ENCODE measurements at regions not wholly inside any gene's neighbourhood (a gene's known extent, or its start where the extent isn't known, plus 50 kb on each side); places are given as distances from the start of the nearest gene placed in this dataset.
"Not testable (repeated sequence)": the region's sequence is repeated elsewhere in the genome, so short reads cannot be mapped to it uniquely, and the experiment has no call there.

DNA sequence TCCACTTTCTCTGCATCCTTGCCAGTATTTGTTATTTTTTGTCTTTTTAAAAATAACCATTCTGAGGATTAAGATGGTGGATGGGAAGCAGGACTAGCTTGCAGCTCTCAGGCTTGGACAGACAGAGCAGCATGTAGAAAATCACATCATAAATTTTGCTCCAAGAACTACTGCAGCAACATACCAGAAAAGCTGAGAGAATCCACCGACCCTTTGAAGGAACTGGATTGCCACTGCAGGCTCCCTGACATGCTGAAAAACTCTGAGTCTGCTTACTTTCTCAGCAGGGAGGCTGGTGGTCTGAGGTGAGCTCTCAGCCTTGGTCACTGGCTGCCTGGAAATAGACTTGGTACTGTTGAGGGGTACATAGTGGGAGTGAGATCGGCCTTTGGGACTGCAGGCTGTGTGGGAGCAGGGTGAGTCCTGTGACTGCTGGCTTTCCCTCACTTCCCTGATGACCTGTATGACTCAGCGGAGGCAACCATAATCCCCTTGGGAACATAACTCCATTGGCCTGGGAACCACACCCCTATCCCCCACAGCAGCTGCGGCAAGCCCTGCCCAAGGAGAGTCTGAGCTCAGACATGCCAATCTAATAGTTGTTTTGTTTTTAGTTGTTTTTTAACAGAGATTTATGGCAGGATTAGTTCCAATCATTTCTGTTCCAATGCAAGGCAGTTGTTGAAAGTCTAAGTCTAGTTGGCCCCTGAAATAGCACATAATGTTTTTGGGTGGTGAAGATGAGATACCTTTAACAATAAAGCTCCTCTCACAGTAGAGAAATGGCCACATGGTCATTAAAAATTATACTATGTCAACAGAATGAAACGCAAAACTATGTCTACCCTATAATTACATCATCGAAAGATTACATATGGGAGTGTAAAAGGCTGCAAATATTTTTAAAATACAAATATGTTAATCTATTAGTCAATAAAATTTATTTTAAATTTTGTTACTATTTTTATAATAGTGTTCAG lies 414.2 kb upstream of the CHAC2 start:
- DNase-seq, result no peak

- DNase-seq, result no peak
Observed at GRCh38 chr2:53347269-53347668, 420.3 kb upstream of the CHAC2 start.

GRCh38 chr2:53342248-53342647 lies 425.4 kb upstream of the CHAC2 start:
- no peak for DNase-seq

GRCh38 chr2:53334610-53335009 lies 433.0 kb upstream of the CHAC2 start:
- DNase-seq, result no peak

DNA sequence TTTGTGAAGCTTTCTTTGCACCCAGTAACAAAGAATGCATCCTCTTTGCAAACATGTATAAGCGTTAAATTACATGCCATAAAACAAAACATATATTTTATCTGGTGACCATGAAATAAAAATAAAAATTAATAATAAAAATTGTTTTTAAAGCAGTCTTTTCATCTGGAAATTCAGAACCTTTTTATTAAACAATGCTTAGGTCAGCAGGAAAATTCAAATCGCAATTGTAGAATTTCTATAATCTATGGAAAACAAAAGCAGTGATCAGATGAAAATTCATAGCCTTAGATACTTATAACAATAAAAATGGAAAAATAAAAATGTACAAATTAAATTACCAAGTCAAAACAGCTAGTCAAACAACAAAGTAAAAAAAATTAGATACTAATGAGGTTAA lies 435.9 kb upstream of the CHAC2 start:
- DNase-seq, result no peak

GRCh38 chr2:53317861-53318260 lies 449.7 kb upstream of the CHAC2 start:
- DNase-seq, result no peak

DNA sequence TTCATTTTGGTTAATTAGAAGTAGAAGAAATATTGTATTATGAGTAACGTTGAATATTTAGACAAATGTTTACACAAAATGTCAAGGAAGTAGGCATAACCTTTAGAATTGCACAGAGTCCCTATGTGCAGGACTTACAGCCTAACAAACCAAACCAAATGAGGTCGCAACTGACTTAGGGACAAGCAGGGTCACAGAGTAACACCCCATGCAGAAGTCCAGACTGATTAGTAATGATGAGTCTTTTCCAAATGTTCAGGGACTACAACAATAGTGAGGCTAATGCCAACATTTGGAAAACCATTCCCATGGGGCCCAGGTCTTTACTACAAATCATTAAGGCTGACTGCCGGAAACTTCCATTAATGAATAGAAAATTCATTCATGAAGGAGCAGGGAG lies 452.5 kb upstream of the CHAC2 start:
- DNase-seq, result no peak

- no peak for DNase-seq
Observed at GRCh38 chr2:53314718-53315117, 452.9 kb upstream of the CHAC2 start.

DNA sequence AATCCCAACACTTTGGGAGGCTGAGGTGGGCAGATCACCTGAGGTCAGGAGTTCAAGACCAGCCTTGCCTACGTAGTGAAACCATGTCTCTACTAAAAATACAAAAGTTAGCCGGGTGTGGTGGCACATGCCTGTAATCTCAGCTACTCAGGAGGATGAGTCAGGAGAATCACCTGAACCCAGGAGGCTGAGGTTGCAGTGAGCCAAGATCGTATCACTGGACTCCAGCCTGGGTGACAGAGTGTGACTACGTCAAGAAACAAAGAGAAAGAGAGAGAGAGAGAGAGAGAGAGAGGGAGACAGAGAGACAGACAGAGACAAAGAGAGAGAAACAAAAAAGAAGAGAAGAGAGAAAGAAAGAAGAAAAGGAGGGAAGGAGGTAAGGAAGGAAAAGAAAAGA lies 454.0 kb upstream of the CHAC2 start:
- not testable (repeated sequence) for DNase-seq

DNA sequence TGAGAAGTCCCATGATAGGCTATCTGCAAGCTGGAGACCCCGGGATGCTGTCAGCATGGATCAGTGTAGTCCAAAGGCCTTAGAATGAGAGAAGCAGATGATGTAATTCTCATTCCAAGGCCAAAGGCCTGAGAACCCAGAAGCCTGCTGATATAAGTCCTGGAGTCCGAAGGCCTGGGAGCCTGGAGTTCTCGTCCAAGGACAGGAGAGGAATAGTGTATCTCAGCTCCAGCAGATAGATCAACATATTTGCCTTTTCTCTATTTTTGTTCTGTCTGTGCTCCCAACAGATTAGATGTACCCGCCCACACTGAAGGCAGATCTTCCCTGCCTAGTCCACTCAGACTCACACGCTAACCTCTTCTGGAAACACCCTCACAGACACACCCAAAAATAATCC lies 454.9 kb upstream of the CHAC2 start:
- no peak for DNase-seq

GRCh38 chr2:53312181-53312580 lies 455.4 kb upstream of the CHAC2 start:
- DNase-seq, result no peak

DNA sequence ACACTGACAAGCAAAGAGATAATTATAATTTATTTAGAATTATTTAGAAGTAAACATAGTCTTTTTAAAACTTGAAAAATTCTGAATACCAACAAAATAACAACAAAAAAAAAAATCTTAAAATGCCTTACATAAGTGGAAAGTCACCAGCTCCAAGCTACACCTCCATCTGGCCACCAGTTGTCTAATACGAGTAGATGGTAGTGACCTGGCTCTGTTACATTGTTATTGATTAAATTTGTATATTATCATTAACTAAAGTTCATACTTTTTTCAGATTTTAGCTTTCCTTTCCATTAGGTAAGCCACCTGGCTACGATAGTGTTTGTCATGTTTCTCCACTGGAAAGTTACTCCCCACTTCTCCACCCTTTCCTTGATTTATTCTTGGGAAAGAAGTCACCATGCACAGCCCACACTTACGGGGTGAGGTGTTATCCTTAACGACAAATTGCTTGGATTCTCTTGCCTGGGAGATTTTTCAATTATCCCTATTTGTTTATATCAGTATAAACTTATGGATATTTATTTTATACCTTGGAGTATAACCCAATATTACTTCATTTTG lies 464.5 kb upstream of the CHAC2 start:
- DNase-seq, result no peak

DNA sequence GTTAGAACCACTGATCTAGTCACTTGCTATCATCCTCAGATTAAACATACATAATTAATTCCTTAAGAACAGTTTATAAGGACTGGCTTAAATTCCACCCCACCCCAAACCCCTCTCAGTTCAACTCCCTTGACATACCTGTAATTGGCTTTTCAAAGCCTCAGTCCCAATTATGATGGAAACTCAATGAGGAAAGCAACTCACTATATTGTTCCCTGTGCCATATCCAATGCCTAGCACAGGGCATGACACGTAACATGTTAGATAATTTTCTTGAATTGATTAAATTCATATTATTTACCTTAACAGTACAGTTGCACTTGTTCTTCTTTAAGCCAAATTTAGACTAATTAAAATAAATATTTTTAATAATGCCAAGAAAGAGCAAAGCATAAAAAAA lies 465.1 kb upstream of the CHAC2 start:
- DNase-seq, result no peak

DNA sequence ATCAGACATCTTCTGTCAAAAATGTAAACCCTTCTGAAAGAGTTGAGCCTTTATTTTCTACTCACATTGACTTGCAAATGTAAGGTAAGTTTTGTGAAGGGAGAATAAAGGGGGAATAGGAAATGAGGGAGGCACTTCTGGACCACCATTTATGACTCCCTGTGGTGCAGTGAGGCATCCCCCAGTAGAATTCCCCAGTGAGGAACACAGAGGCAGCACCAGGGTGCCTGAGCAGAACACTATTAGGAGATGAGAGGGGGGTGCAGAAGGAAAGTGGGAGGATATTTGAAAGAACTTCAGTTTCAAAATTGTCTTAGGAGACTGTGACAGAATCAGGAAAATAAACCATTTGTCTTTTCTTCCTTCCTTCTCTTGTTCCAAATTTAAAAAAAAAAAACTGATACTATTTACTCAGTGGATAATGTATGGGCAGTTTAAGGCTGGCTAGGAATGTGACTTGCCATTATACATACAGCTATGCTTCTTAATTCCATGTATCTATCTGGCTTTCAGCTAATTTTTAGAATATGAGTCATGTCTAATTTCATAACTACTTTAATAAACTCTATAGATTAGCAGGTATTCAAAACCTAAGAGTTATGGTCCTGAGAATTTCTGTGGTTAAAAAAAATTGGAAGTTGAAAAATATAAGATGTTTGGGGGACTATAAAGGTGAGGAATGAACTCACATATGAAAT lies 478.1 kb upstream of the CHAC2 start:
- no peak for DNase-seq

GRCh38 chr2:53286345-53286744 lies 481.3 kb upstream of the CHAC2 start:
- DNase-seq, result no peak

- DNase-seq, result no peak
Observed at GRCh38 chr2:53275743-53276142, 491.9 kb upstream of the CHAC2 start.

DNA sequence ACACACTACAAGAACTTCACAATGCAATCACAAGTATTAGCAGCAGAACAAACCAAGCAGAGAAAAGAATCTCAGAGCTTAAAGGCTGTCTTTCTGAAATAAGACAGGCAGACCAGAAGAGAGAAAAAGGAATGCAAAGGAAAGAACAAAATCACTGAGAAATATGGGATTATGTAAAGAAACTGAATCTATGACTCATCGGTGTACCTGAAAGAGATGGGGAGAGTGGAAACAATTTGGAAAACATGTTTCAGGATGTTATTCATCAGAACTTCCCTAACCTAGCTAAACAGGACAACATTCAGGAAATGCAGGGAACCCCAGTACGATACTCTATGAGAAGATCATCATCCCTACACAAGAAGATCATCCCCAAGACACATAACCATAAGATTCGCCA lies 499.0 kb upstream of the CHAC2 start:
- DNase-seq, result no peak

DNA sequence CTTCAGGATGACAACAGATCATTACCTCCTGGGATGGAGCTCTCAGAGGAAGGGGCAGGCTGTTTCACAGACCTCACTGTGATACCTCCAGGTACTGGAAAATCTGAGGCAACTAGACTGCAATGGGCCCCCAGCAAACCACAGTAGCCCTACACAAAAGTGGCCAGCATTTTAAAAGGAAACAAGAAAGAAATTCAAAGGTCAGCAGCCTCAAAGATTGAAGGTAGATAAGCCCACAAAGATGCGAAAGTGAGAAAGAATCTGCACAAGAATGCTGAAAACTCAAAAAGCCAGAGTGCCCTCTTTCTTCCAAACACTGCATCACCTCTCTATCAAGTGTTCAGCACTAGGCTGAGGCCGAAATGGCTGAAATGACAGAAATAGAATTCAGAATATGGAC lies 499.5 kb upstream of the CHAC2 start:
- DNase-seq, result no peak

DNA sequence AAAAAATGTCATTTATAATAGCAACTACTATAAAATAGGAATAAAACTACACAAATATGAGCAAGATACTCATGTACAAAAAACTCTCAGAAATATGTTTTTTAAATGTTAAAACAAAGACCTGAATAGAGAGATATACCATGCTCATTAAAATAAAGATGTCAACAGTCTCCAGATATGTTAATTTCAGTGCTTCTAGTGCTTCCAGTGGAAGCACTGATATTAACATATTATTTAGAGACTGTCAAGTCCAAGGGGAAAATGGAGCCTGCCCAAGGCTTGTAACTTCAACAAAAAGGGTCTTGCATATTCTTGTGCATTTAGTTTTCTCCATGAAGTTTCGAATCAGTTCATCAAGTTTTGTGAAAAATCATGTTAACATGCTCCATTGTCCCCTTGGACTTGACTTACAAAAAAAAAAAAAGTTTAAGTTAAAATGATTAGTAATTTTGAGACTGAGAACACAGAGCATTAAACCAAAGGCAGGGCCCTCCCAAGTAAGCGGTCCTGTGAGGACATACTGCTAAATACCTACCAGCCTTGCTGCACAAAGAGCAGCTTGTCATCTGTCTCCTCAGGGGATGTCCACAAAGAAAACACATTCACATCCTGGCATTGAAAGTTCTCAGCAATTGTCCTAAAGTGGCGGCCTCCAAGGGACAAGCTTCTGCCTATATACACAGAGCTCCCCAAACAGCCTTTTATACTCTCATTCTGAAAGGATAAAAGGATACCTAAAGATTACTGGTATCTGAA lies 501.9 kb upstream of the CHAC2 start:
- no peak for DNase-seq

DNA sequence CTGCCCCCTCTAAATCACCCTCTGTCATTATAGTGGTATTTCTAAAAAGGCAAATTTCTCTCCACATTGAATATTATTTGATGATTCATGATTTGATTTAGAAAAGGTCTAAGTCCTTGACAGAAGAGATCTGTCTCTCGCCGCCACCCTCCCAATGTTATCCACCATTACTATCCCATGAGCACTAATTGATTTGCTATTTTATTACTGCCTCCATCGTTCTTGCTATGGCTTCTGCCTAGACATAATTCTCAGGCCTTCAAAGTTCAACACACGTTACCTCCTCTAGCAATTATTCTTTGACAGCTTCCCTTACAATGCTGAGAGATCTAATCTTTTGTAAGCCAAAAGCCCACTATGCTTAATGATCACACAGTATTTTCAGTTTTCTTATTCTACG lies 507.0 kb upstream of the CHAC2 start:
- no peak for DNase-seq

DNA sequence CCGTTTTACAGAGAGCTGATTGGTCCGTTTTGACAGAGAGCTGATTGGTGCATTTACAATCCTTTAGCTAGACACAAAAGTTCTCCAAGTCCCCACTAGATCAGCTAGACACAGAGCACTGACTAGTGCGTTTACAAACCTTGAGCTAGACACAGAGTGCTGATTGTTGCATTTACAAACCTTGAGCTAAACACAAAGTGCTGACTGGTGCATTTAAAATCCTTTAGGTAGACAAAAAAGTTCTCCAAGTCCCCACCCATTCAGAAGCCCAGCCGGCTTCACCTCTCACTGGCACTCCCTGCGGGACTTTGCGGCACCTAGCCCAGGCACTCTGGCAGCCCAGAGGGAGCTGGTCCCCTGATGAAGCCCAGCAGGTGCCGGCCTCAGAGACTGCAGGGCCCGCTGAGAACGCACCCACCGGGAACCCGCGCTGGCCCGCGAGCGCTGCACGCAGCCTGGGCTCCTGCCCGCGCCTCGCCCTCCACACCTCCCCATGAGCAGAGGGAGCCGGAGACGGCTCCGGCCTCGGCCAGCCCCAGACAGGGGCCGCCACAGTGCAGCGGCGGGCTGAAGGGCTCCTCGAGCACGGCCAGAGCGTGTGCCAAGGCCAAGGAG lies 508.1 kb upstream of the CHAC2 start:
- DNase-seq, result no peak

DNA sequence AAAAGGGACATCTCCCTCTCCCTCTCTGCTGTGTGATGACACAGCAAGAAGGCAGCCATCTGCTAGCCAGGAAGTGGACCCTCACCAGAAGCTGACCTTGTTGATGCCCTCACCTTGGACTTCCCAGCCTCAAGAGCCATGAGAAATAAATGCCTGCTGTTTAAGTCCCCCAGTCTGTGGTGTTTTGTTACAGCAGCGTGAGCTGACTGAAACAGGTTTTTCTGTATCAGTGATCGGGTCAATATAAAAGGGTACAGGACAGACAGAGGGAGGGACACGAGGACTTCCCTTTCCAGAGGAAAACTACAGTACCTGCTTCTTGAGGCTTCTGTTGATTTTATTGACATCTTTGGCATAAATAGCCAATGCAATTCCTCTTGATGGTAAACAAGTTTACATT lies 510.3 kb upstream of the CHAC2 start:
- no peak for DNase-seq

- DNase-seq, result no peak
Observed at GRCh38 chr2:53253244-53253643, 514.4 kb upstream of the CHAC2 start.

Data from NCI-H187 treated with DMSO at 0.1 percent for 48 hours (cell line).